Testis (tissue), 2 donors: ENCODE measurements at regions not wholly inside any gene's neighbourhood (a gene's known extent, or its start where the extent isn't known, plus 50 kb on each side); places are given as distances from the start of the nearest gene placed in this dataset.

Experiments used
- POLR2A ChIP-seq: fragments of 450-650 bp; IDR thresholded peaks from one replicate; pipeline ENCODE4 v1.6.1; 2017; ENCODE audit warnings: antibody characterized with exemption, mild to moderate bottlenecking, moderate library complexity
- TF ChIP-seq, protein P1 (sequence below), 3 experiments: fragments of 450-650 bp in 2 of 3; fragments of 200-600 bp in 1 of 3; sonication (generic) in 1 of 3; IDR thresholded peaks; one replicate each; pipeline ENCODE4 v1.5.1; 2016 to 2019; ENCODE audit warnings: antibody characterized with exemption in 3 of 3, mild to moderate bottlenecking in 2 of 3, moderate library complexity in 1 of 3

DNA sequence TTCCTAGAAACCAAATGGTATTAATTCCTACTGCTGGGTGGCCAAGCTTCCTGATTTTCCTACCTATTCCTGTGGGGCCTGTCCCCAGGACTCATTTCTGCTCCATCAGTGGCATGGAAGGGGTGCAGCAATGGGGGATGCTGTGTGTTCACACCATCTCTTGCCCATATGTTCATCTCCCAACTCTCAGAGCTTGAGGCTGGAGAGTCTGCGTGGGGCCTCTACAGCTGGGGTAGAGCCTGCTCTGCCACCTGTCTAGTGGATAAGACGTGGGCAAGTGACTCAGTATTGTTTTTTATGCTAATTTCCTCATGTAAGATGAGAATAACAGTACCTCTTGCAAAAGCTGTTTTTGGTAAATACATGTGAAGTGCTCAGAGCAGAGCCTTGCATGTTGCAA lies 149.8 kb downstream of the ACTR3 start:
- TF ChIP-seq, protein P1, sequence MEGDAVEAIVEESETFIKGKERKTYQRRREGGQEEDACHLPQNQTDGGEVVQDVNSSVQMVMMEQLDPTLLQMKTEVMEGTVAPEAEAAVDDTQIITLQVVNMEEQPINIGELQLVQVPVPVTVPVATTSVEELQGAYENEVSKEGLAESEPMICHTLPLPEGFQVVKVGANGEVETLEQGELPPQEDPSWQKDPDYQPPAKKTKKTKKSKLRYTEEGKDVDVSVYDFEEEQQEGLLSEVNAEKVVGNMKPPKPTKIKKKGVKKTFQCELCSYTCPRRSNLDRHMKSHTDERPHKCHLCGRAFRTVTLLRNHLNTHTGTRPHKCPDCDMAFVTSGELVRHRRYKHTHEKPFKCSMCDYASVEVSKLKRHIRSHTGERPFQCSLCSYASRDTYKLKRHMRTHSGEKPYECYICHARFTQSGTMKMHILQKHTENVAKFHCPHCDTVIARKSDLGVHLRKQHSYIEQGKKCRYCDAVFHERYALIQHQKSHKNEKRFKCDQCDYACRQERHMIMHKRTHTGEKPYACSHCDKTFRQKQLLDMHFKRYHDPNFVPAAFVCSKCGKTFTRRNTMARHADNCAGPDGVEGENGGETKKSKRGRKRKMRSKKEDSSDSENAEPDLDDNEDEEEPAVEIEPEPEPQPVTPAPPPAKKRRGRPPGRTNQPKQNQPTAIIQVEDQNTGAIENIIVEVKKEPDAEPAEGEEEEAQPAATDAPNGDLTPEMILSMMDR (IDR thresholded peaks at IDR 0.05) = no peak
- TF ChIP-seq POLR2A = no peak
